Endothelial cell of umbilical vein (primary cell): ENCODE measurements at regions not wholly inside any gene's neighbourhood (a gene's known extent, or its start where the extent isn't known, plus 50 kb on each side); places are given as distances from the start of the nearest gene placed in this dataset.

ENCODE experiments used
- CTCF ChIP-seq, 2 donors: IDR thresholded peaks; 1 replicate in 1 of 2; 2 replicates in 1 of 2; pipeline ENCODE4 v1.5.1; 2011; ENCODE audit warnings: low read length in 2 of 2, mild to moderate bottlenecking in 2 of 2, moderate library complexity in 2 of 2, control low read depth in 1 of 2, inconsistent platforms in 1 of 2, low read depth in 1 of 2; ENCODE audit not compliant: insufficient read depth in 1 of 2; ENCODE audit errors: extremely low read depth in 1 of 2
- EZH2 ChIP-seq: IDR thresholded peaks from 2 replicates; pipeline ENCODE4 v1.6.1; 2012; ENCODE audit warnings: borderline replicate concordance, low read depth, mild to moderate bottlenecking, moderate library complexity, low read length, inconsistent platforms; ENCODE audit not compliant: severe bottlenecking
- FOS ChIP-seq: IDR thresholded peaks from 2 replicates; pipeline ENCODE4 v1.6.1; 2011; ENCODE audit warnings: mild to moderate bottlenecking, low read length, moderate library complexity, borderline replicate concordance; ENCODE audit not compliant: insufficient read depth
- POLR2A ChIP-seq: IDR thresholded peaks from 2 replicates; pipeline ENCODE4 v1.6.1; 2012; ENCODE audit warnings: low read depth, mild to moderate bottlenecking, control low read depth, low read length
- POLR2AphosphoS5 ChIP-seq: IDR thresholded peaks from 2 replicates; pipeline ENCODE4 v1.6.1; 2012; ENCODE audit warnings: low read depth, mild to moderate bottlenecking, control low read depth, low read length, moderate library complexity; ENCODE audit not compliant: insufficient read depth

GRCh38 chr4:152039023-152039481, 278.2 kb upstream of the GATB start:
- no peak for TF ChIP-seq POLR2A
- TF ChIP-seq EZH2 = no peak
- no peak for TF ChIP-seq CTCF (IDR thresholded peaks at IDR 0.05; ENCODE audit: extremely low read depth in 1 of 2, insufficient read depth in 1 of 2, low read depth in 1 of 2, low read length in 2 of 2)
- no peak for TF ChIP-seq FOS
- no peak for TF ChIP-seq POLR2AphosphoS5
